Loucy (cell line): ENCODE measurements at regions not wholly inside any gene's neighbourhood (a gene's known extent, or its start where the extent isn't known, plus 50 kb on each side); places are given as distances from the start of the nearest gene placed in this dataset.

Source experiments
- H2AFZ ChIP-seq: fragments of 200-600 bp; sonication (generic); 2 replicates; pipeline ENCODE4 v1.6.0; 2016; ENCODE audit warnings: antibody characterized with exemption, mild to moderate bottlenecking, low read length, moderate library complexity
- H3F3A ChIP-seq: fragments of 200-600 bp; 2 replicates; pipeline ENCODE4 v1.6.0; 2016; ENCODE audit warnings: antibody characterized with exemption, low read depth, mild to moderate bottlenecking
- H3K27me3 ChIP-seq: fragments of 200-600 bp; sonication (generic); 2 replicates; pipeline ENCODE4 v1.6.1; 2014; ENCODE audit warnings: low read length, mild to moderate bottlenecking; ENCODE audit not compliant: insufficient read depth, poor library complexity, severe bottlenecking
- H3K36me3 ChIP-seq: fragments of 200-600 bp; sonication (generic); 2 replicates; pipeline ENCODE4 v1.6.1; 2016; ENCODE audit warnings: low read length; ENCODE audit not compliant: insufficient read depth
- H3K4me1 ChIP-seq: fragments of 200-600 bp; sonication (generic); 2 replicates; pipeline ENCODE4 v1.5.1; 2014; ENCODE audit warnings: low read length, mild to moderate bottlenecking; ENCODE audit not compliant: insufficient read depth, poor library complexity, severe bottlenecking
- H3K4me2 ChIP-seq: fragments of 200-600 bp; sonication (generic); 2 replicates; pipeline ENCODE4 v1.6.0; 2014; ENCODE audit warnings: antibody characterized with exemption, low read length, low read depth, mild to moderate bottlenecking; ENCODE audit not compliant: poor library complexity, severe bottlenecking
- H3K4me3 ChIP-seq: fragments of 200-600 bp; sonication (generic); 2 replicates; pipeline ENCODE4 v1.5.1; 2014; ENCODE audit warnings: low read length, mild to moderate bottlenecking, mixed read lengths; ENCODE audit not compliant: poor library complexity, severe bottlenecking
- H3K79me2 ChIP-seq: fragments of 200-600 bp; sonication (generic); 2 replicates; pipeline ENCODE4 v1.6.1; 2014; ENCODE audit warnings: low read length; ENCODE audit not compliant: insufficient read depth
- H3K9ac ChIP-seq: fragments of 200-600 bp; sonication (generic); 2 replicates; pipeline ENCODE4 v1.6.0; 2014; ENCODE audit warnings: mild to moderate bottlenecking, low read depth, low read length, moderate library complexity; ENCODE audit not compliant: poor library complexity, severe bottlenecking
- H3K9me2 ChIP-seq: fragments of 200-600 bp; sonication (generic); replicated peaks from 2 replicates; pipeline ENCODE4 v1.6.1; 2016; ENCODE audit warnings: low read depth, low read length, mixed read lengths
- H3K9me3 ChIP-seq: fragments of 200-600 bp; sonication (generic); 2 replicates; pipeline ENCODE4 v1.6.1; 2014; ENCODE audit warnings: mild to moderate bottlenecking, antibody characterized with exemption, low read length, low read depth; ENCODE audit not compliant: insufficient read depth
- H4K20me1 ChIP-seq: fragments of 200-600 bp; sonication (generic); 2 replicates; pipeline ENCODE4 v1.6.0; 2014; ENCODE audit warnings: antibody characterized with exemption, low read length, mild to moderate bottlenecking; ENCODE audit not compliant: insufficient read depth, poor library complexity, severe bottlenecking
- EZH2phosphoT487 ChIP-seq: fragments of 200-600 bp; IDR thresholded peaks from 2 replicates; pipeline ENCODE4 v1.6.1; 2018; ENCODE audit warnings: antibody characterized with exemption, mild to moderate bottlenecking, moderate library complexity, borderline replicate concordance
- TF ChIP-seq, protein P1 (sequence below): fragments of 200-600 bp; sonication (generic); conservative IDR thresholded peaks from 2 replicates; pipeline ENCODE4 v1.5.1; 2014; ENCODE audit warnings: mild to moderate bottlenecking, antibody characterized with exemption, low read length

DNA sequence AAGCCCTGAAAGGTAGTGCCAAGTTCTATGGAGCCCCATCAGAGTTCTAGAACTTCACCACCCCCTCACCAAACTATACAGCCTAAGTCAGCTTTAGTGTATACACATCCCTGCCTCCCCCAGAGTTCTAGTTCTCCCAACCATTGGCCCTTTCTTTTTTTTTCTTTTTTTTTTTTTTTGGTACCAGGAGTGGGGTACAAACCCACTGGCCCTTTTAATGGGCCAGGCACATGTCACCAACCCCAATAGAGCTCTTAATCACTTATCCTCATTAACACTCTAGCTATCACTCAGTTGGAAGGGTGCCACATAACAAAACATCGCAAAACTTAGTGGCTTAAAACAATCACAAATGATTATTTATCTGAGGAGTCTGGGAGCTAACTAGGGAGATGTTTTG, 588.6 kb downstream of the BCOR start:
- TF ChIP-seq, protein P1, sequence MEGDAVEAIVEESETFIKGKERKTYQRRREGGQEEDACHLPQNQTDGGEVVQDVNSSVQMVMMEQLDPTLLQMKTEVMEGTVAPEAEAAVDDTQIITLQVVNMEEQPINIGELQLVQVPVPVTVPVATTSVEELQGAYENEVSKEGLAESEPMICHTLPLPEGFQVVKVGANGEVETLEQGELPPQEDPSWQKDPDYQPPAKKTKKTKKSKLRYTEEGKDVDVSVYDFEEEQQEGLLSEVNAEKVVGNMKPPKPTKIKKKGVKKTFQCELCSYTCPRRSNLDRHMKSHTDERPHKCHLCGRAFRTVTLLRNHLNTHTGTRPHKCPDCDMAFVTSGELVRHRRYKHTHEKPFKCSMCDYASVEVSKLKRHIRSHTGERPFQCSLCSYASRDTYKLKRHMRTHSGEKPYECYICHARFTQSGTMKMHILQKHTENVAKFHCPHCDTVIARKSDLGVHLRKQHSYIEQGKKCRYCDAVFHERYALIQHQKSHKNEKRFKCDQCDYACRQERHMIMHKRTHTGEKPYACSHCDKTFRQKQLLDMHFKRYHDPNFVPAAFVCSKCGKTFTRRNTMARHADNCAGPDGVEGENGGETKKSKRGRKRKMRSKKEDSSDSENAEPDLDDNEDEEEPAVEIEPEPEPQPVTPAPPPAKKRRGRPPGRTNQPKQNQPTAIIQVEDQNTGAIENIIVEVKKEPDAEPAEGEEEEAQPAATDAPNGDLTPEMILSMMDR = no peak
- no peak for TF ChIP-seq EZH2phosphoT487
- no peaks in the 10 kb centered on the region for H3K9me3 ChIP-seq
- H3K4me2 ChIP-seq = no peak overlapping the region
- no peaks in the 10 kb centered on the region for H3K36me3 ChIP-seq
- no peaks in the 10 kb centered on the region for H3K9me2 ChIP-seq
- H3K4me3 ChIP-seq = no peak overlapping the region
- H3K79me2 ChIP-seq = no peaks in the 10 kb centered on the region
- H3F3A ChIP-seq = no peaks in the 10 kb centered on the region
- H3K9ac ChIP-seq = no peak overlapping the region
- no peaks in the 10 kb centered on the region for H3K27me3 ChIP-seq
- H4K20me1 ChIP-seq = no peaks in the 10 kb centered on the region
- H3K4me1 ChIP-seq = no peaks in the 10 kb centered on the region
- no peak overlapping the region for H2AFZ ChIP-seq

DNA sequence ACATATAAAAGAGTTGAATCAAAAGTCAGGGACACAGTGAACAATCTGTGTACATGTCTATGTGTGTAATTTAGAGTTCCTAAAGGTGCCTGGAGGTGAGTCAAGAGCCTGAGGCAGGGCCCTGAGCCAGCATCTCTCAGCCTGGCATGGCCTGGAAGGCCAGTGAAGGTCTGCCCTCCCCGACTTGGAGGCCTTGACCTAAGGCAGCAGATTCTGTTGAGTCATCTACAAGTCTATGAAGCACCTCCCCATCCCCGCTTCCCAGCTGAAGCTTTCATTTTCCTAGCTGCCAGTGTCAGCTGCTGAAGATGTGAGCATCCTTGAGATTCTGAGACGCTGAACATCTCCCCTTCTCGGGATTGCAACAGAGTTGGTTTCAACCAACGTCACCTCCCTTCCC, 583.9 kb downstream of the BCOR start:
- Histone ChIP-seq H3K4me3 (no peak overlapping the region), H3K4me2 (no peak overlapping the region), H3K79me2 (no peaks in the 10 kb centered on the region), H3K27me3 (no peaks in the 10 kb centered on the region), H3K36me3 (no peaks in the 10 kb centered on the region), H3K9me2 (no peaks in the 10 kb centered on the region), H3K4me1 (no peaks in the 10 kb centered on the region), H2AFZ (no peak overlapping the region), H3K9me3 (no peaks in the 10 kb centered on the region), H3K9ac (no peak overlapping the region), H3F3A (no peaks in the 10 kb centered on the region), H4K20me1 (no peaks in the 10 kb centered on the region)
- TF ChIP-seq EZH2phosphoT487 = no peak
- TF ChIP-seq, protein P1 = no peak

DNA sequence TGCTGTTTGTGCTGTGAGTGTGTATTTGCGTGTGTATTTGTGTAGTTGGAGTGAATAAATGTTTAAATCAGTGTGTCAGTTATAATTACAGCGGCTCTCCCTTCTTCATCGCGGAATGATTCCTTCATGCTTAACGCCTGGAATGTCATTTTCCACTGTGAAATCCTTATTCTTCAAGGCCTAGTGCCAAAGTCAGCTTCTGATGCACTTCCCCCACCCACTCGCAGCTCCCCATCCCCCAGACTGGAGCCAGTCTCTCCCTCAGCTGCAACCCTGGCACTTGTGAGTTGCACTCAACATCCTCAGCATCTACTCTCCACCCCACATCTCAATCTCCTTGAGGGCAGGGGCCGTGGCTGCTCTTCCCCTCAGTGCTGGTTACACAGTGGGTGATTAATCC, 583.0 kb downstream of the BCOR start:
- Histone ChIP-seq H3F3A (no peaks in the 10 kb centered on the region), H3K9me2 (no peaks in the 10 kb centered on the region), H4K20me1 (no peaks in the 10 kb centered on the region), H3K79me2 (no peaks in the 10 kb centered on the region), H3K9me3 (no peaks in the 10 kb centered on the region), H2AFZ (no peak overlapping the region), H3K4me3 (no peak overlapping the region), H3K27me3 (no peaks in the 10 kb centered on the region), H3K4me1 (no peaks in the 10 kb centered on the region), H3K36me3 (no peaks in the 10 kb centered on the region), H3K4me2 (no peak overlapping the region), H3K9ac (no peak overlapping the region)
- no peak for TF ChIP-seq EZH2phosphoT487
- TF ChIP-seq, protein P1 = no peak
